HG03135 (cell line): ENCODE measurements at regions not wholly inside any gene's neighbourhood (a gene's known extent, or its start where the extent isn't known, plus 50 kb on each side); places are given as distances from the start of the nearest gene placed in this dataset.

Experiments used
- ATAC-seq: cut with Tn5 transposase; IDR thresholded peaks from one replicate; pipeline ENCODE4 v1.9.1; 2021; ENCODE audit warnings: mild to moderate bottlenecking, moderate library complexity; ENCODE audit not compliant: unreplicated experiment

DNA sequence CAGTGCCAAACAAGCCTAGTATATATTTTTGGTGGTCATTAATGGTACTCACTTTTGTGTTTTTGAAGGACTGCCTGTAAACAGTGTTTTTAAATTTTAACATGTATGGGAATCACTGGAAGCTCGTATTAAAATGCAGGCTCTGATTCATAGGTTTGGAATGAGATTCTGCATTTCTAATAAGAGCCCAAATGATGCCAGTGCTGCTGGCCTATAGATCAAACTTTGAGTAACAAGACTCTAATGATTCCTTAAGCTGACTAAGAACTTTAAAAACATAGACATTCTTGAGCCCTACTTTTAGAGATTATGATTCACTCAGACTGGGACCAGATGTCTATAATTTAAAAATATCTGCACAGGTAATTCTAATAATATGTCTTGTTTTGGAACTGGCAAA is 823.2 kb upstream of the LCORL start:
- no peak for ATAC-seq

DNA sequence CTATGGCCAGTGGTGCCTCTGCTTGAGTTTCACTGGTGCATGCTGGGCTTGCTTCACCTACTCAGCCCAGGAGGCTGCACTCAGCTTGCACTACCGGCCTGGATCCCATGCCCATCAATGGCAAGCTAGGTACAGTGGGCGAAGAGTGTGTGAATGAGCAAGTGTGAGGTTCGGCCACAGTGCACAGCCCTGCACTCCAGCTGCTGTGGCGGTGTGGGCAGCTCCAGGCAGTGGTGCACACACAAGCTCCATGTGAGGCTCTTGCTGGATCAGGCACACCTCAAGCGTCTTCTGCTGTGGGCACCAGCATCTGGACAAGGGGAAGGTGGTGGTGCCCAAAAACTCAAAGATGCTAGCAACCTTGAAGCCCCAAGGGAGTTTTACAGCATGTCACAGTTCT is 820.9 kb upstream of the LCORL start:
- no peak for ATAC-seq

DNA sequence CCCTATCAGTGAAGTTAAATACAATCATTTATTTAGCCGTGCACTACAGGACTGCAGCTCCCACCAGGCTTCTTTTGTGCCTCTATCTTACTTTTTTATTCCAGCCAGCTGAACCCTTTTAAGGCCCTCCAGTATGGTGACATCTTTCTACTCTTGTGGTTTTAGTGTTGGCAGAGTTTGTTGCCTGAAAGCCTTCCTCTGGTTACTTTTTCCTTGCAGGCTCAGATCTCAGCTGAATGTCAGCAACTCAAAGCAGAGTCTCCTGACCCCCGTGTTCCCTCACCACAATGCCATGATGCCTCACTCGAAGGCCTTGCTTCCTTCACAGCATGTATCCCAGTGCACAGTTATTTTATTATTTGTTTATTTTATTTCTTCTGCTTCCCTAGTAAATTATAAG is 818.9 kb upstream of the LCORL start:
- ATAC-seq = no peak

DNA sequence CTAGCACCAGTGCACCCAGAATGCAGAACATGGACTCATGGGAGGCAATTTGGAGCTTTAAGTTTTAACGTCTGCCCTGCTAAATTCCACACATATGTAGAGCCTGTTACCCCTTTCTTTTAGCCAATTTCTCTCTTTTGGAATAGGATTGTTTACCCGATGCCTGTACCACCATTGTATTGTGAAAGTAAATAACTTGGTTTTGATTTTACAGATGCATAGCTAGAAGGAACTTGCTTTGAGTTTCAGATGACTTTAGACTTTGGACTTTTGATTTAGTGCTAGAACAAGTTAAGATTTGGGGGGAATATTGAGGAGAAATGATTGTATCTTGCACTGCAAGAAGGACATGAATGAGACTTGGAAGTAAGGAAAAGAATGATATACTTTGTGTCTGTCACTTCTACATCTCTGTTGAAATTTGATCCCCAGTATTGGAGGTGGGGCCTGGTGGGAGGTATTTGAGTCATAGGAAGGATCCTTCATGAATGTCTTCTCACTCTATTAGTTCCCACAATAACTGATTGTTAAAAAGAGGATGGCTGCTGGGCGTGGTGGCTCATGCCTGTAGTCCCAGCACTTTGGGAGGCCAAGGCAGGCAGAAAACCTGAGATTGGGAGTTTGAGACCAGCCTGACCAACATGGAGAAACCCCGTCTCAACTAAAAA is 794.8 kb upstream of the LCORL start:
- no peak for ATAC-seq

DNA sequence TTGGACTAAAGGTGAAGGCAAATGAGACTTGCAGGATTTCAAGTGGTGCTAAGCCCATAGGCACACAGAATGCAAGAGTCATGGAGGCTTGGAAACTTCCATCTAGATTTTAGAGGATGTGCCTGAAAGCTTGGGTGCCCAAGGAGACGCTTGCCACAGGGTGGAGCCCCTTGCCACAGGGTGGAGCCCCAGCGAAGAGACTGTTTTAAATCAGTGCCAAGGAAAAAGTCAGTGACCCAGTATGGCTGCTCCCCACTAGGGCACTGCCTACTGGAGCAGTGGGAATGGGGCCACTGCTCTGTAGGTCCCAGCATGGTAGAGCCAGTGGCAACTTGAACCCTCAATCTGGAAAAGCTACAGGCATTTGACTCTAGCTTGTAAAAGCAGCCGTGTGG is 794.2 kb upstream of the LCORL start:
- ATAC-seq = no peak

DNA sequence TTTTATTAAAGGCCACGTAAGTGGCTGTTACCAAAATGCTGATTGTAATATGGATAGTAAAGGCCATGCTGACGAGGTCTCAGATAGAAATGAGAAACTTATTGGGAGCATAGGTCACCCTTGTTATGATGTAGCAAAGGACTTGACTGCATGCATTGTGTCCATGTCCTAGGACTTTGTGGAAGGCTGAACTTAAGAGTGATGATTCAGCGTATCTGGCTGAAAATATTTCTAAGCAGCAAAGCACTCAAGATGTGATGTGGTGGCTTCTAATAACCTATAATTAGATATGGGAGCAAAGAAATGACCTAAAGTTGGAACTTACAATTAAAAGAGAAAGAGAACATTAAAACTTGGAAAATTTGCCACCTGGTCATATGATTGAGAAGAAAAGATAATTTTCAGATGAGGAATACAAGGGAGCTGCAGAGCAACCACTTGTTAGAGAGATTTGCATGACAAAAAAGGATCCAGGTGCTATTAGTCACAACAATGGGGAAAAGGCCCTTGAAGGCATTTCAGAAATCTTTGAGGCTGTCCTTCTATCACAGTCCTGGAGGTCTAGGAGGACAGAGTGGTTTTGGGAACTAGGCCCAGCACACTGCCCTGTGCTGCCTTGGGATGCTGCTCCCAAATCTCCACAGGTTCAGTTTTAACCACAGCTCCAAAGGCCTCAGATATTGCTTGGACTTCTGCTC is 793.7 kb upstream of the LCORL start:
- no peak for ATAC-seq

DNA sequence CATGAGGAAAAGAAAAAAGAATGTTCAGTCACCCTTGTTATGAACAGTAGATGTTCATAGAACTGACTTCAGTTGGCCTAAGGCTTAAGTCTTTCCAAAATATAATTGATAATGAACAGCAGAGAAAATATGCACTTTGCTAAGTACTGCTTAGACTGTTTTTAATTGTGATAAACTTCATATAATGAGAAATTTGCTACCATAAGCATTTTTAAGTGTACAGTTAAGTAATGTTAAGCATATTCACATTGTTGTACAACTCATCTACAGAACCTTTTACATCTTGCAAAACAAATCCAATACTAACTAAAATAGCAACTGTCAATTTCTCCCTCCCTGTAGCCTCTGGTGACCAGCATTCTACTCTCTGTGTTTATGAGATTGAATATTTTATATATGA is 792.2 kb upstream of the LCORL start:
- no peak for ATAC-seq

DNA sequence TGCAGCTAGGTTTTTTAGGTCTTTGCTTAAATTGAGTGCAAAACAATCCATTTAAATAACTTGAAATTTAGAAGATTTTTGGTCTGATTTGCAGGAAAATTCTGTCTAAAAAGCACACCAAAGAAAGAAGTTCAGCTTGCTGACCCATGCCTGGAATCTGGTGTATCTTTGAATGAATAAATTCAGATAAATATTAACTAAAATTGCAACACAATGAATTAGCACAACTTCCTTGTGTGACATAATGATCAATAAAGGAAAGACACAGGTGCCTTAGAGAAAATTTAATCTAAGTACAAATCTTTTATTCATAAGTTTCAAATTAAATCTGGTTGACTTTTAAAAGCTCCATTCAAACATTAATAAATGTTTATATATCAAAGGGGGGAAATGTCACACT is 791.5 kb upstream of the LCORL start:
- ATAC-seq = no peak

DNA sequence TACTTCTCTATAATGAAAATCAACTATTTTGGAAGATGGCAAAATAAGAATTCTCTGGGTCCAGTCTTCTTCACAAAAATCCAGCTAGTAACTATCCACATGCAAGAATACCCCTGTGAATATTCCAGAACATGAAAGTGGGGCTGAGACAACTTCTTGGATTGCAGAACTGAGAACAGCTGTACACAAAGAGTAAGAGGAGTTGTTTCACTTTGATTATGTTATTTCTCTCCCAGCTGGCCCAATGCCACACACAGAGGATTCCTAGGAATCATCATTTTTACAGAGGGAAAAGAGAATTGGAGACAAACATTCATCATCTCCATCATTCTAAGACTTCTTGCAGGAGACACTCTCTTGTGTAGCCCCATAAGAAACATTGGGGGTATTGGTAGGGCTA is 782.2 kb upstream of the LCORL start:
- ATAC-seq = no peak

DNA sequence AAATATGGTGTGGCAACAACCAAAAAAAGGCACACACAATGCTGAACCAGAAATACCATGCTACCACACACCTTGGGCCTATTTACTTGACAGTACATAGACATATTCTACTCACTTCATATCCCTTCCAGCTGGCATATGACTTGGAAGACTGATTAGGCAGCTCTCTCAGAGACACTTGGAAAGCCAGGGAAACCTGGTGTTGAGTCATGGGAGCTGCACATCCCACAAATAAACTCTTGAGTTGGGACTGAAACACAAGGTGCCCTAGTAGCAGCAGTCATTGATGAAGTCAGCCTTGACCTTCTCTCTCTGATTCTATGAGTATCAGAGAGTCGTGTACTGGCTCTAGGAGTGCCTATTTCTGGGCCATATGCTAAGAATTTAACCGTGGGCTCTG is 776.6 kb upstream of the LCORL start:
- ATAC-seq = no peak

DNA sequence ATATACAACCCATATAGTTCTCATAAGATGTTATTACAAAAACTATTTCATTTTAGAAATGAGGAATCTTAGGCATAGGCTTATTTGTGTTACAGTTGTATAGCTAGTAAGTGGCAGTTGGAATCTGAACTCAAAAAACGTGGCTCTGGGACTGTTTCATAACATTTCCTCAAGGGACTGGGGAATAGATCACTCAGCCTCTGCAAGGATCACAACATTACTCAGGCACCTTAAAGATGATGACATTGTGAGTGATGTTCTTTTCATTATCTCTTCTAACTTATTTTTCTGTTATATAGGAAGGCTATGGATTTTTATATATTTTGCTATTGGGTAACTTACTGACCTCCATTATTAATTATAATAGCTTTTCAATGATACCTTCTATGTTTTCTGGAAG is 774.2 kb upstream of the LCORL start:
- ATAC-seq = no peak

DNA sequence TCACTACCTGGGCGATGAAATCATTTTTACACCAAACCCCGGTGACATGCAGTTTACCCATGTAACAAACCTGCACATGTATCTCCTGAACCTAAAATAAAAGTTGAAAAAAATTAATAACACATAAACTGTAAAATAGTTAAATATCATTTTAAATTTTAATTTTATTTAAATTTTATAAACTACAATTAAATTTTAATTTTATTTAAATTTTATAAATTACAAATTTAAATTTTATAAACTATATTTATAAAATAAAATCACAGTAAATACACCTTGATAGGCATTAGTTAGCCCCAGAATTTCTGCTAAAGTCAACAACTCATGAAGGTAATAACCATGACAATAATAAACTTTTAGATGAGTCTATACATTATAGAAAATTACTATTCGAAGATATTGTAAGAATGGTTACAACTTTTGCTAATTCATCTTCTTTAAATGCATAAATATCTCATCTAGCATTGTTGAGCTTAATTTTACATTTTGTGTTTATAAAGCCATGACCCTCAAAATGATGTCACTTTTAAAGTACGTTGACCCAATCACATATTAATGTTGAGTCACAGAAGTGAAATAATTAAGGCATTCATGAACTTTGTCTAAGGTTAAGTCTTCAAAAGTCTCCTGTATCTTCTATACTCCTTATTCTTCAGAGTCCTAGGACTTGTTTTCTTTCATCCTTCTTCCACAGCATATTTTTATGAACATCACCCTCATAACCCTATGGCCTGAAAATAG is 755.8 kb upstream of the LCORL start:
- ATAC-seq = no peak

DNA sequence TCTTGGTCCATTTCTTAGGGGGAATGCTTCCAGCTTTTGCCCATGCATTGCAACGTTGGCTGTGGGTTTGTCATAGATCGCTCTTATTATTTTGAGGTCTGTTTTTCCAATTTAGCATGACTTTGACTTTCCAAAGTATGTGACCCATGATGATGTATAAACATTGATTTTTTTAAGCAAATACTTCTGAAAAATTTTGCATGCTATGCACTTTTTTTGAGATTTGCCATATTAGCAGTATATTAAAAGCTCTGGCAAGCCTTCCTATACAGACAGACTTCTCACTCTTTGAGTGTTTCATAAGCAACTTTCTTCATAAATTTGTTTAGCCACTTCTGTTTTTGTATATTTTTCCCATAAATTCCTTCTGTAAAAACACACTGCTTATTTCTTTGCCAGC is 746.4 kb upstream of the LCORL start:
- no peak for ATAC-seq

DNA sequence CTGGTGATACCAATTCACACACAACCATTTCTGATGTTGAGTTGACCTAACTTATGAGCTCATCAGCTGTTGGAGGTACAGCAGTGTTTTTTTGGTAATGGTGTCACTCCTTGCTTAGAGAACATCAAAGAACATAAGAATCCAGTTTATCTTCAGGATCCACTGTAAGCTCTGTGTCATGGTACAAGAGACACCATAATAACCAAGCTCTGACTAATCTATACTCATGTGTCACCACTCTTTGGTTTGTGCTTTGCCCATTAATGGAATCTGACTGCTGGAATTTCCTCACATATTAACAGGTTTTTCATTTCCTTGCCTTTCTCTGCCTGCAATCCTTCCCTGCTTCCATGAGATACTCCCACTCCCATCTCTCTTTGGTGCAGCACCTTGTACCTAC is 735.1 kb upstream of the LCORL start:
- no peak for ATAC-seq

DNA sequence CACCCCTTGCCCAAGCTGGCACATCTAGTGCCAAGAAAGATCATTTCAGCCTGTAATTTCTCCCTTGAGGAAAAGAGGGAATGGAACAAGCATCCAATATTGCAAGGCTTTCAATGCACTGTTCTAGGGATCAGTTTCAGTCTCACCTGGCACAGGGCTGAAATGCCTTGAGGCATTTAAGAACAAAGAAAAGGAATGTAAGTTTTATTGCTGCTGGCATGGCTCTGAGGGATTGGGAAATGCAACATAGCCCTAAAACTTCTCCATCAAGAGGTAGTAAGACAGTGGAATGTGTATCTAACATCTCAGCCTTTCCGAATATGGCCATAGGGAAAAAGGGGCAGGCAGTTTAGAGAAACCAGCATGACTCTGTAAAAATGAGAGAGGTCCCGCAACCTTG is 732.6 kb upstream of the LCORL start:
- ATAC-seq = no peak

DNA sequence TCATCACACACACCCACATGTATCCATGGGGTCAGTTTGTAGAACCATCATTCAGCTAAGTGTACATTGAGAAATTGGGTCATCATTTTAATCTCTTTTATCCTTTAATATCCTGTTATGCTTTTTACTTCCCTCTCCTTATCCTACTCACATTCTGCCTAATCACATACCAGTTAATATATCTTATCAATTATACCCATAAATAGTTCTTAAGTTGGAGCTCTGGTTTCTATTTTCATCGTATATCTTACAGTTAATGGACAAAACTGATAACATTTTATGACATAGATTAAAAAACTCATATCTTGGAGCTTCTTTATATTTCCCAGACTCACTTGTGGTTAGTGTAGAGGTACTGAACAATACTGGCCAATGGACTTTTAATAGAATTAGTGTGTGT is 729.5 kb upstream of the LCORL start:
- ATAC-seq = no peak

DNA sequence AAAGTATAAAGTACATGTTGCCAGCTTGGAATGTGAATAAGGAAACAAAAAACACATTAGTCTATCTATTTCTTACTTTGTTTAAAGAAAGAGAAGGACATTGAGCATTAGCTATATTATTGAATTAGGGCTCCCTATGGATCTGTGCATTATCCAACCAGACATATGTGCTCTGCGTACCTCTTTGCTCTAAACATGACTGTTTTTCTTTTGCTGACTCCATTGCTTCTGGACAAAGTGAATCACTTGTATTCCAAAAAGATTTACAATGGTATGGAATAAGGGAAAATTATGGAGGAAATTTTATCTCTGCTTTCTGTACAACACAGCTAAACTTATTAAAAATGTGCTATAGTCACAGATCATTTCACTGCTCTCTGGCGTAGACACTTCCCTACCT is 727.8 kb upstream of the LCORL start:
- no peak for ATAC-seq

DNA sequence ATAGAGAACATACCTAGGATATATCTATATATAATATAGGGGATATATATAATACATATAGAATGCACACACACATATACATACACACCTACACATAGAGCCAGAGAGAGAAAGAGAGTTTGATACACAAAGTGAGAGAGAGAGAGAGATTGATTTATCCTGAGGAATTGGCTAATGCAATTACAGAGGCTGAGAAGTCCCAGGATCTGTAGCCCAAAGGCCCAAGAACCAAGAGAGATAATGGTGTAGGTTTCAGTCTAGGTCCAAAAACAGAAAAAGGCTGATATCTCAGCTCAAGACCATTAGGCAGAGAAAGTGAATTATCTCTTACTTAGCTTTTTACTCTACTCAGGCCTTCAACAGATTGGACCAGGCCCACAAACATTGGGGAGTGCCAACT is 715.0 kb upstream of the LCORL start:
- no peak for ATAC-seq

DNA sequence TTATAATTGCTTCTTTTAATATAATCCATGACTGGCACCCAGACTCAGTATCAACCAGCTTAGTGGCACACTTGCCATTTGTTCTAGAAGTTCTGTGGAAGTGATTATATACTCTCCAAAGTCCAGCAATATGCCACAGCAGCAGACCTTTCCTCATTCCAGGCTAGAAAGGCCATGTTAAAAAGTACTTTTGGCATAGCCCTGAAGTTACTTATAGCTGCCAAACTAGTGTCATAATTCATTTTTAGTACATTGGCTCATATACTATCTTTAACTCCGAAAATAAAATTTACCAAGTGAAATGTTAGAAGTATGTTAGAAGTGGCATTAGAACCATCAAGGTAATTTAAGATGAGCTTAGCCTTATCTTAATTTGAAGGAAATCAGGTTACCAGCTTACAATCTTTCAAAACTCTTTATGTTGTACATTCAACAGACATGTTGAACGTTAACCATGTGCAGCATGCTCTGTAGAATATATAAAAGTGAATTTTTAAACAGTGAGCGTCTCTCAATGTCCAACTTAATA is 714.2 kb upstream of the LCORL start:
- no peak for ATAC-seq

DNA sequence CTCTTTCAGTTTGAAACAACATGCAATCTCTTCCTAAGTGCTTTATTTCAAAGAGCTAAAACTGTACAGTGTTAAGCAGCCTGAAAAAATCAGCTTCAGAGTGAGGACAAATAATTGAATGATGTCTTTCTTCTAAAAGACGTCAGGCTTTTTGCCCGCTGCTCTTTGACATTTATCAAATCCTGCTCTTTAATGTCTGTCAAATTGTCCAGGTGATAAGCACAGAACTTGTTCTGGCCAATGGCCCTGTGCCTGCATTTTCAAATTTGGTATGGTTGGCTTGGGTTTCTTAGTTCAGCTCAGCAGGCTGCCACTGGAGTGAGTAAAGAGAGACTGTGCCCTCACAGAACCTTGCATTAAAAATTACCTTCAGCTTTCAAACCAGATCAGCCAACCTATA is 712.9 kb upstream of the LCORL start:
- no peak for ATAC-seq

DNA sequence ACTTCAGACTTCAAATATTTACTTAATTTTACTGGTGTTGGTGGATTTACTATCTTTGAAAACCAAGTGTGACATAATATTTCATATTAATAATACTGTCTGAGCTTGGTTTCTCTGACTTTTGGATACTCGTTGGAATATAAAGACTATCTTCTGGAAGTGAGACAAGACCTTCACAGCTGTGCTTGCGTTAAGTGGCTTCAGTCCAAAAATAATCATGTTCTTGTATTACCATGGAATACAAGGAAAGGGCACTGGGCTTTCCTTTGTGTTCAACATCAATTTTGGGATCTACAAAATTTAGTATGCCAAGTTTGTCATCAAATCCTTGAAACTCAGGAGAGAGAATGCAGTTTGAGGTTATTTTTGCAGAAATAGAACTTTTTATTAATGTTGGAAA is 712.4 kb upstream of the LCORL start:
- no peak for ATAC-seq

DNA sequence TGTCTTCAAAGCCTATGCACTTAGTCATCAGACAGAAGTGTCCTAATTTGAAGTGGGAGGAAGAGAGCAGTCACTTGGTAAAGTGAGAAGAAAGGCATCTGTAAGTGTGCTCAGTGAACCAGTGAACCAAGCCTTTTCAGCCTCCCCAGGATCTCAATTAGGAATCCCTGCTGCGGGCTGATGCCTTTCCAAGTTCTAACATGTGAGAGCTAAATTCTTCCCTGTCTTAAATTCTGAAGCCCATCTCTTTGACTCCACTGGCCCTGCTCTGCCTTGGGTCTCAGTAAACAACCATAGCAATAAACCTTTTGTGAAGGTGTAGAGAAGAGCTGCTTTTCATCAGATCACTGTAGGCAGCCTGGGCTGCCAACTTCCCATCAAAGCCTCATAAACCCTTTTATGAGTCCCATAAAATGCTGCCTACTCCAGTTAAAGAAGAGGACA is 701.2 kb upstream of the LCORL start:
- no peak for ATAC-seq
